Suprapubic skin (tissue), 4 donors: ENCODE measurements at regions not wholly inside any gene's neighbourhood (a gene's known extent, or its start where the extent isn't known, plus 50 kb on each side); places are given as distances from the start of the nearest gene placed in this dataset.

Experiments used
- EP300 ChIP-seq: sonication (generic); formaldehyde crosslinking; IDR thresholded peaks from one replicate; pipeline ENCODE4 v1.6.1; 2017; ENCODE audit warnings: antibody characterized with exemption
- POLR2A ChIP-seq, 2 donors: fragments of 450-650 bp; IDR thresholded peaks; one replicate each; pipeline ENCODE4 v1.6.1; 2017; ENCODE audit warnings: antibody characterized with exemption in 2 of 2, mild to moderate bottlenecking in 2 of 2, moderate library complexity in 2 of 2
- POLR2AphosphoS5 ChIP-seq, 3 donors: sonication (generic); formaldehyde crosslinking; IDR thresholded peaks; one replicate each; pipeline ENCODE4 v1.6.1; 2017; ENCODE audit warnings: antibody characterized with exemption in 3 of 3
- TF ChIP-seq, protein P1 (sequence below), 2 donors: fragments of 200-600 bp in 1 of 2; fragments of 450-650 bp in 1 of 2; sonication (generic) in 1 of 2; IDR thresholded peaks; one replicate each; pipeline ENCODE4 v1.5.1; 2016 to 2019; ENCODE audit warnings: antibody characterized with exemption in 2 of 2, mild to moderate bottlenecking in 1 of 2, moderate library complexity in 1 of 2

DNA sequence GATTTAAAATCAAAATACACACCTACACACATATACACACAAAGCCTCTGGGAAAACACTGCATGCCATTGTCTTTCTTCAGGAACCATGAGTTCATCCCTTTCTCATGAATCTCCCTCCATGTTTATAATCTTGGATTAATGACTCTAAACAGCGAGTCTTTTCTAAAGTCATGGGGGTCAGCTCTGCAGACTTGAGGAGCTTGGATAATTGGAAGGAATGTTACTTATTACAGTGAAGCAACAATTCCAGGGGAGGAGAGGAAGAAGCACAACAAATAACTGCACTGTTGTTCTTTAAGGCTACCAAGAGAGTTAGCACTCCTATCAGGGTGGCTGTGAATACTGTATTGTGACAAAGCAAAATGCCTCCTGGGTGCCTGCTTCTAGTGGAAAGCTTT lies 444.7 kb downstream of the ANXA1 start:
- TF ChIP-seq, protein P1, sequence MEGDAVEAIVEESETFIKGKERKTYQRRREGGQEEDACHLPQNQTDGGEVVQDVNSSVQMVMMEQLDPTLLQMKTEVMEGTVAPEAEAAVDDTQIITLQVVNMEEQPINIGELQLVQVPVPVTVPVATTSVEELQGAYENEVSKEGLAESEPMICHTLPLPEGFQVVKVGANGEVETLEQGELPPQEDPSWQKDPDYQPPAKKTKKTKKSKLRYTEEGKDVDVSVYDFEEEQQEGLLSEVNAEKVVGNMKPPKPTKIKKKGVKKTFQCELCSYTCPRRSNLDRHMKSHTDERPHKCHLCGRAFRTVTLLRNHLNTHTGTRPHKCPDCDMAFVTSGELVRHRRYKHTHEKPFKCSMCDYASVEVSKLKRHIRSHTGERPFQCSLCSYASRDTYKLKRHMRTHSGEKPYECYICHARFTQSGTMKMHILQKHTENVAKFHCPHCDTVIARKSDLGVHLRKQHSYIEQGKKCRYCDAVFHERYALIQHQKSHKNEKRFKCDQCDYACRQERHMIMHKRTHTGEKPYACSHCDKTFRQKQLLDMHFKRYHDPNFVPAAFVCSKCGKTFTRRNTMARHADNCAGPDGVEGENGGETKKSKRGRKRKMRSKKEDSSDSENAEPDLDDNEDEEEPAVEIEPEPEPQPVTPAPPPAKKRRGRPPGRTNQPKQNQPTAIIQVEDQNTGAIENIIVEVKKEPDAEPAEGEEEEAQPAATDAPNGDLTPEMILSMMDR (IDR thresholded peaks at IDR 0.05) = no peak
- TF ChIP-seq POLR2A (IDR thresholded peaks at IDR 0.05) (no peak), EP300 (no peak), POLR2AphosphoS5 (IDR thresholded peaks at IDR 0.05) (no peak)
